CD14-positive monocyte (primary cell): ENCODE measurements at regions not wholly inside any gene's neighbourhood (a gene's known extent, or its start where the extent isn't known, plus 50 kb on each side); places are given as distances from the start of the nearest gene placed in this dataset.

ENCODE experiments used
- DNase-seq, 3 donors: peaks; one replicate each; pipeline ENCODE4 v3.0.0-alpha.2; 2011 to 2022
- H2AFZ ChIP-seq: 2 replicates; pipeline ENCODE4 v1.6.0; 2012; ENCODE audit warnings: mild to moderate bottlenecking, low read depth, low read length, inconsistent platforms; ENCODE audit not compliant: insufficient read depth, poor library complexity, severe bottlenecking
- H3K27ac ChIP-seq, 2 donors: 1 replicate in 1 of 2; 2 replicates in 1 of 2; pipeline ENCODE4 v1.5.1; 2012 to 2013; ENCODE audit warnings: low read length in 2 of 2, control low read depth in 1 of 2, inconsistent platforms in 1 of 2, low read depth in 1 of 2, mild to moderate bottlenecking in 1 of 2
- H3K27me3 ChIP-seq, 2 donors: one replicate each; pipeline versions ENCODE4 v1.6.0 to v1.6.1; 2011 to 2013; ENCODE audit warnings: low read length in 2 of 2; ENCODE audit not compliant: control insufficient read depth in 2 of 2, insufficient read depth in 2 of 2
- H3K36me3 ChIP-seq, 2 donors: replicated peaks in 1 of 2; 1 replicate in 1 of 2; 2 replicates in 1 of 2; pipeline versions ENCODE4 v1.5.1 to v1.6.1; 2012 to 2013; ENCODE audit warnings: low read length in 2 of 2, control low read depth in 1 of 2, inconsistent platforms in 1 of 2, mild to moderate bottlenecking in 1 of 2; ENCODE audit not compliant: insufficient read depth in 2 of 2, control insufficient read depth in 1 of 2
- H3K4me1 ChIP-seq, 2 donors: 1 replicate in 1 of 2; 2 replicates in 1 of 2; pipeline versions ENCODE4 v1.5.1 to v1.6.1; 2012 to 2013; ENCODE audit warnings: low read length in 2 of 2, control low read depth in 1 of 2, inconsistent platforms in 1 of 2, mild to moderate bottlenecking in 1 of 2, moderate library complexity in 1 of 2; ENCODE audit not compliant: insufficient read depth in 2 of 2, control insufficient read depth in 1 of 2
- H3K4me2 ChIP-seq: replicated peaks from 2 replicates; pipeline ENCODE3; 2012; ENCODE audit warnings: low read length, moderate library complexity, mild to moderate bottlenecking; ENCODE audit not compliant: poor library complexity, severe bottlenecking; ENCODE audit errors: extremely low read depth
- H3K4me3 ChIP-seq, 3 experiments: fragments of 200-600 bp in 1 of 3; sonication (generic) in 1 of 3; replicated peaks in 1 of 3; 1 replicate in 2 of 3; 2 replicates in 1 of 3; pipeline ENCODE4 v1.5.1; 2011 to 2013; ENCODE audit warnings: low read length in 3 of 3, mild to moderate bottlenecking in 3 of 3, control low read depth in 2 of 3, low read depth in 2 of 3, inconsistent platforms in 1 of 3, moderate library complexity in 1 of 3
- H3K79me2 ChIP-seq: 2 replicates; pipeline ENCODE4 v1.6.0; 2012; ENCODE audit warnings: mild to moderate bottlenecking, control low read depth, inconsistent platforms, low read length, moderate library complexity; ENCODE audit not compliant: insufficient read depth
- H3K9ac ChIP-seq: 2 replicates; pipeline ENCODE4 v1.6.0; 2017; ENCODE audit warnings: low read length, mild to moderate bottlenecking; ENCODE audit not compliant: insufficient read depth, poor library complexity, severe bottlenecking
- H3K9me3 ChIP-seq, 2 donors: replicated peaks in 1 of 2; 1 replicate in 1 of 2; 2 replicates in 1 of 2; pipeline versions ENCODE4 v1.5.1 to v1.6.1; 2012 to 2013; ENCODE audit warnings: low read length in 2 of 2, control low read depth in 1 of 2; ENCODE audit not compliant: control insufficient read depth in 1 of 2, insufficient read depth in 1 of 2
- H4K20me1 ChIP-seq: 2 replicates; pipeline ENCODE4 v1.6.0; 2012; ENCODE audit warnings: mild to moderate bottlenecking, low read length, control low read depth, moderate library complexity; ENCODE audit not compliant: insufficient read depth
- H3K27ac Mint-ChIP-seq, 7 donors: one replicate each; pipeline ENCODE4 v1.8.0; 2020; ENCODE audit warnings: mild to moderate bottlenecking in 7 of 7, mixed read lengths in 7 of 7, moderate library complexity in 6 of 7, inconsistent platforms in 2 of 7
- H3K27me3 Mint-ChIP-seq, 3 donors: one replicate each; pipeline ENCODE4 v1.8.0; 2021 to 2022; ENCODE audit warnings: low read depth in 3 of 3, mild to moderate bottlenecking in 3 of 3, mixed read lengths in 3 of 3, moderate library complexity in 3 of 3, inconsistent platforms in 1 of 3
- H3K36me3 Mint-ChIP-seq, 2 donors: one replicate each; pipeline ENCODE4 v1.8.0; 2020; ENCODE audit warnings: mixed read lengths in 2 of 2, inconsistent platforms in 1 of 2, mild to moderate bottlenecking in 1 of 2
- H3K4me1 Mint-ChIP-seq: one replicate; pipeline ENCODE4 v1.8.0; 2020; ENCODE audit warnings: mild to moderate bottlenecking, mixed read lengths
- H3K4me3 Mint-ChIP-seq, 2 donors: one replicate each; pipeline ENCODE4 v1.8.0; 2020; ENCODE audit warnings: mild to moderate bottlenecking in 2 of 2, mixed read lengths in 2 of 2, moderate library complexity in 1 of 2
- H3K9me3 Mint-ChIP-seq, 7 donors: one replicate each; pipeline ENCODE4 v1.8.0; 2020 to 2022; ENCODE audit warnings: mixed read lengths in 7 of 7, mild to moderate bottlenecking in 6 of 7, moderate library complexity in 6 of 7, inconsistent platforms in 2 of 7
- WGBS: methylation state at CpG from one replicate; pipeline ENCODE4 v1.1.5; 2013; ENCODE audit warnings: missing lambda C conversion rate; ENCODE audit not compliant: insufficient coverage; 5-methylcytosine and 5-hydroxymethylcytosine counted together
- intact Hi-C, 2 donors: fragments of 100-400 bp; cut with micrococcal nuclease; formaldehyde crosslinking; loops; one replicate each; pipeline versions ENCODE4 v1.15.0 to v1.15.1; 2023
- TF ChIP-seq, protein P1 (sequence below): fragments of 200-600 bp; IDR thresholded peaks from one replicate; pipeline ENCODE4 v1.8.0; 2022; ENCODE audit warnings: antibody characterized with exemption, mild to moderate bottlenecking

DNA sequence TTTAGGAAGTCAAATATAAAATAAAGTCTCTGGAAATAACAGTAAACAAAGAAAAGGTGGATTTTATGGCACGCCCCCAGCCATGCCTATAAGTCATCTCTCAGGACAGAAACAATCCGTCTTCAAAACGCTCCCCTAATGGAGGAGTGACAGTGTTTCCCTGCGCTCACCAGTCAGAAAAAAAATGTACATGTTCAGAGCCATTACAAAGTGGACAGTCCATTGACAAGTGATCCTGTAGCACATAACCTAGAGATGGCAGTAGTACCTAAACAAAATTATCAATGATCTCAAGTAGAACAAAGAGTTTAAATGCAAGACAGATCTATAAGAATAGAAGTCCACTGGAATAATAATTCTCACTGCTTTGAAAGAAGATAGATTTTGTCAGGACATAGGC lies 891.7 kb upstream of the MIR17HG start:
- Histone ChIP-seq H3K9ac (no peak overlapping the region), H3K9me3 (peaks cover 0 to 2% of the 10 kb centered on the region in 2 donors), H2AFZ (no peak overlapping the region), H3K4me1 (no peaks in the 10 kb centered on the region), H3K36me3 (no peaks in the 10 kb centered on the region), H3K79me2 (no peaks in the 10 kb centered on the region), H3K4me3 (no peak overlapping the region), H3K4me2 (no peak overlapping the region), H3K27ac (no peak overlapping the region), H4K20me1 (no peaks in the 10 kb centered on the region), H3K27me3 (no peaks in the 10 kb centered on the region)
- Mint-ChIP-seq H3K4me3 (no peak overlapping the region), H3K36me3 (no peaks in the 10 kb centered on the region), H3K4me1 (no peaks in the 10 kb centered on the region), H3K27me3 (no peaks in the 10 kb centered on the region), H3K27ac (no peak overlapping the region), H3K9me3 (peaks cover 0 to 11% (median 2%) of the 10 kb centered on the region in 7 donors)
- DNase-seq = no peak
- TF ChIP-seq, protein P1, sequence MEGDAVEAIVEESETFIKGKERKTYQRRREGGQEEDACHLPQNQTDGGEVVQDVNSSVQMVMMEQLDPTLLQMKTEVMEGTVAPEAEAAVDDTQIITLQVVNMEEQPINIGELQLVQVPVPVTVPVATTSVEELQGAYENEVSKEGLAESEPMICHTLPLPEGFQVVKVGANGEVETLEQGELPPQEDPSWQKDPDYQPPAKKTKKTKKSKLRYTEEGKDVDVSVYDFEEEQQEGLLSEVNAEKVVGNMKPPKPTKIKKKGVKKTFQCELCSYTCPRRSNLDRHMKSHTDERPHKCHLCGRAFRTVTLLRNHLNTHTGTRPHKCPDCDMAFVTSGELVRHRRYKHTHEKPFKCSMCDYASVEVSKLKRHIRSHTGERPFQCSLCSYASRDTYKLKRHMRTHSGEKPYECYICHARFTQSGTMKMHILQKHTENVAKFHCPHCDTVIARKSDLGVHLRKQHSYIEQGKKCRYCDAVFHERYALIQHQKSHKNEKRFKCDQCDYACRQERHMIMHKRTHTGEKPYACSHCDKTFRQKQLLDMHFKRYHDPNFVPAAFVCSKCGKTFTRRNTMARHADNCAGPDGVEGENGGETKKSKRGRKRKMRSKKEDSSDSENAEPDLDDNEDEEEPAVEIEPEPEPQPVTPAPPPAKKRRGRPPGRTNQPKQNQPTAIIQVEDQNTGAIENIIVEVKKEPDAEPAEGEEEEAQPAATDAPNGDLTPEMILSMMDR = no peak
- intact Hi-C loops = no loop called here
- 90% methylated on average over 3 of the region's 4 CpGs for WGBS

- Mint-ChIP-seq H3K4me3 (no peak overlapping the region), H3K27me3 (no peaks in the 10 kb centered on the region), H3K27ac (no peak overlapping the region), H3K4me1 (no peaks in the 10 kb centered on the region), H3K36me3 (no peaks in the 10 kb centered on the region), H3K9me3 (peaks cover 0 to 6% (median 0%) of the 10 kb centered on the region in 7 donors)
- no peaks in the 10 kb centered on the region for H4K20me1 ChIP-seq
- H3K4me3 ChIP-seq = no peak overlapping the region
- no peak for DNase-seq
- H3K4me2 ChIP-seq = no peak overlapping the region
- H2AFZ ChIP-seq = no peak overlapping the region
- H3K9me3 ChIP-seq = no peaks in the 10 kb centered on the region
- 86% methylated on average over 1 of the region's 3 CpGs for WGBS
- H3K4me1 ChIP-seq = no peaks in the 10 kb centered on the region
- intact Hi-C loops = no loop called here
- no peaks in the 10 kb centered on the region for H3K79me2 ChIP-seq
- TF ChIP-seq, protein P1 = no peak
- no peaks in the 10 kb centered on the region for H3K36me3 ChIP-seq
- H3K9ac ChIP-seq = no peak overlapping the region
- H3K27me3 ChIP-seq = no peaks in the 10 kb centered on the region
- no peak overlapping the region for H3K27ac ChIP-seq
These were observed 886.1 kb upstream of the MIR17HG start for GRCh38 chr13:90461398-90461797.
